Dendritic cell treated with granulocyte-macrophage colony-stimulating factor and Interleukin-4, amounts not matched to agents 40 ng/mL and 50 ng/mL, for 4 days (primary cell): ENCODE measurements at regions not wholly inside any gene's neighbourhood (a gene's known extent, or its start where the extent isn't known, plus 50 kb on each side); places are given as distances from the start of the nearest gene placed in this dataset.

ENCODE experiments used
- H3K27ac Mint-ChIP-seq: one replicate; pipeline ENCODE4 v1.8.0; 2022; ENCODE audit warnings: mild to moderate bottlenecking, mixed read lengths
- H3K27me3 Mint-ChIP-seq: one replicate; pipeline ENCODE4 v1.8.0; 2022; ENCODE audit warnings: mild to moderate bottlenecking, mixed read lengths
- H3K36me3 Mint-ChIP-seq: one replicate; pipeline ENCODE4 v1.8.0; 2022; ENCODE audit warnings: low read depth, mixed read lengths
- H3K4me1 Mint-ChIP-seq: one replicate; pipeline ENCODE4 v1.8.0; 2022; ENCODE audit warnings: low read depth, mixed read lengths
- H3K4me3 Mint-ChIP-seq: one replicate; pipeline ENCODE4 v1.8.0; 2022; ENCODE audit warnings: mild to moderate bottlenecking, moderate library complexity, mixed read lengths
- H3K9me3 Mint-ChIP-seq: one replicate; pipeline ENCODE4 v1.8.0; 2022; ENCODE audit warnings: mixed read lengths
- intact Hi-C: fragments of 100-400 bp; cut with micrococcal nuclease; formaldehyde crosslinking; loops from one replicate; pipeline ENCODE4 v1.15.0; 2022

- intact Hi-C loops: no loop called here
- Mint-ChIP-seq H3K27ac (no peak overlapping the region), H3K4me1 (no peaks in the 10 kb centered on the region)
Observed at GRCh38 chr18:71194438-71194837, 905.6 kb downstream of the SOCS6 start.

GRCh38 chr18:71189581-71189980 is 900.7 kb downstream of the SOCS6 start:
- intact Hi-C loops: no loop called here
- no peaks in the 10 kb centered on the region for H3K36me3 Mint-ChIP-seq
- no peak overlapping the region for H3K4me3 Mint-ChIP-seq
- H3K4me1 Mint-ChIP-seq: no peaks in the 10 kb centered on the region
- H3K27ac Mint-ChIP-seq: no peak overlapping the region
- H3K27me3 Mint-ChIP-seq: no peaks in the 10 kb centered on the region
- H3K9me3 Mint-ChIP-seq: peaks cover 6% of the 10 kb centered on the region

More at GRCh38 chr18:71194438-71194837, 905.6 kb downstream of the SOCS6 start:
- no peaks in the 10 kb centered on the region for H3K27me3 Mint-ChIP-seq
- H3K4me3 Mint-ChIP-seq: no peak overlapping the region
- H3K9me3 Mint-ChIP-seq: peaks cover 6% of the 10 kb centered on the region
- H3K36me3 Mint-ChIP-seq: no peaks in the 10 kb centered on the region

- intact Hi-C loops: no loop called here
- Mint-ChIP-seq H3K4me3 (no peak overlapping the region), H3K27me3 (no peaks in the 10 kb centered on the region), H3K27ac (no peak overlapping the region), H3K36me3 (no peaks in the 10 kb centered on the region), H3K9me3 (peaks cover 8% of the 10 kb centered on the region), H3K4me1 (no peaks in the 10 kb centered on the region)
Observed at GRCh38 chr18:71168557-71169145, 879.8 kb downstream of the SOCS6 start.

- intact Hi-C loops: no loop called here
- no peaks in the 10 kb centered on the region for H3K27me3 Mint-ChIP-seq
Observed at GRCh38 chr18:71136487-71136886, 847.6 kb downstream of the SOCS6 start.

GRCh38 chr18:71134122-71134521 is 845.3 kb downstream of the SOCS6 start:
- Mint-ChIP-seq H3K27me3 (no peaks in the 10 kb centered on the region), H3K4me1 (no peaks in the 10 kb centered on the region), H3K9me3 (peaks cover 16% of the 10 kb centered on the region), H3K4me3 (no peak overlapping the region), H3K27ac (no peak overlapping the region), H3K36me3 (no peaks in the 10 kb centered on the region)
- intact Hi-C loops: no loop called here

More at GRCh38 chr18:71136487-71136886, 847.6 kb downstream of the SOCS6 start:
- H3K27ac Mint-ChIP-seq: no peak overlapping the region
- H3K36me3 Mint-ChIP-seq: no peaks in the 10 kb centered on the region
- peaks cover 7% of the 10 kb centered on the region for H3K9me3 Mint-ChIP-seq
- no peaks in the 10 kb centered on the region for H3K4me1 Mint-ChIP-seq
- no peak overlapping the region for H3K4me3 Mint-ChIP-seq

GRCh38 chr18:71131918-71132317 is 843.1 kb downstream of the SOCS6 start:
- Mint-ChIP-seq H3K4me3 (no peak overlapping the region), H3K27me3 (no peaks in the 10 kb centered on the region), H3K4me1 (no peaks in the 10 kb centered on the region)

GRCh38 chr18:71130351-71130750 is 841.5 kb downstream of the SOCS6 start:
- H3K27ac Mint-ChIP-seq: no peak overlapping the region
- no peaks in the 10 kb centered on the region for H3K4me1 Mint-ChIP-seq
- no peak overlapping the region for H3K4me3 Mint-ChIP-seq
- peaks cover 24% of the 10 kb centered on the region for H3K9me3 Mint-ChIP-seq
- no peaks in the 10 kb centered on the region for H3K36me3 Mint-ChIP-seq
- intact Hi-C loops: no loop called here
- no peaks in the 10 kb centered on the region for H3K27me3 Mint-ChIP-seq

More at GRCh38 chr18:71131918-71132317, 843.1 kb downstream of the SOCS6 start:
- intact Hi-C loops: no loop called here
- peaks cover 19% of the 10 kb centered on the region for H3K9me3 Mint-ChIP-seq
- H3K36me3 Mint-ChIP-seq: no peaks in the 10 kb centered on the region
- no peak overlapping the region for H3K27ac Mint-ChIP-seq

- no peak overlapping the region for H3K27ac Mint-ChIP-seq
- H3K36me3 Mint-ChIP-seq: no peaks in the 10 kb centered on the region
- peaks cover 42% of the 10 kb centered on the region for H3K9me3 Mint-ChIP-seq
- no peak overlapping the region for H3K4me3 Mint-ChIP-seq
- intact Hi-C loops: no loop called here
- H3K27me3 Mint-ChIP-seq: no peaks in the 10 kb centered on the region
- no peaks in the 10 kb centered on the region for H3K4me1 Mint-ChIP-seq
Observed at GRCh38 chr18:71125581-71125980, 836.7 kb downstream of the SOCS6 start.

- Mint-ChIP-seq H3K4me3 (no peak overlapping the region), H3K36me3 (no peaks in the 10 kb centered on the region), H3K27ac (no peak overlapping the region), H3K4me1 (no peaks in the 10 kb centered on the region), H3K9me3 (peaks cover 3% of the 10 kb centered on the region), H3K27me3 (no peaks in the 10 kb centered on the region)
- intact Hi-C loops: no loop called here
Observed at GRCh38 chr18:71116535-71116934, 827.7 kb downstream of the SOCS6 start.

- Mint-ChIP-seq H3K27me3 (no peaks in the 10 kb centered on the region), H3K4me3 (no peak overlapping the region), H3K9me3 (no peaks in the 10 kb centered on the region), H3K36me3 (no peaks in the 10 kb centered on the region), H3K4me1 (no peaks in the 10 kb centered on the region), H3K27ac (no peak overlapping the region)
- intact Hi-C loops: no loop called here
Observed at GRCh38 chr18:71115261-71115660, 826.4 kb downstream of the SOCS6 start.

GRCh38 chr18:71114550-71115210 is 825.8 kb downstream of the SOCS6 start:
- no peaks in the 10 kb centered on the region for H3K9me3 Mint-ChIP-seq
- H3K36me3 Mint-ChIP-seq: no peaks in the 10 kb centered on the region
- H3K4me3 Mint-ChIP-seq: no peak overlapping the region
- H3K27me3 Mint-ChIP-seq: no peaks in the 10 kb centered on the region
- H3K27ac Mint-ChIP-seq: no peak overlapping the region
- no peaks in the 10 kb centered on the region for H3K4me1 Mint-ChIP-seq
- intact Hi-C loops: no loop called here

- H3K4me3 Mint-ChIP-seq: no peak overlapping the region
- intact Hi-C loops: no loop called here
- H3K27me3 Mint-ChIP-seq: no peaks in the 10 kb centered on the region
- no peak overlapping the region for H3K27ac Mint-ChIP-seq
- H3K9me3 Mint-ChIP-seq: peaks cover 6% of the 10 kb centered on the region
- no peaks in the 10 kb centered on the region for H3K36me3 Mint-ChIP-seq
- H3K4me1 Mint-ChIP-seq: no peaks in the 10 kb centered on the region
Observed at GRCh38 chr18:71107244-71107643, 818.4 kb downstream of the SOCS6 start.

GRCh38 chr18:71106701-71107100 is 817.9 kb downstream of the SOCS6 start:
- H3K27ac Mint-ChIP-seq: no peak overlapping the region
- no peaks in the 10 kb centered on the region for H3K27me3 Mint-ChIP-seq
- no peak overlapping the region for H3K4me3 Mint-ChIP-seq
- H3K9me3 Mint-ChIP-seq: peaks cover 6% of the 10 kb centered on the region
- H3K4me1 Mint-ChIP-seq: no peaks in the 10 kb centered on the region
- intact Hi-C loops: no loop called here
- no peaks in the 10 kb centered on the region for H3K36me3 Mint-ChIP-seq

GRCh38 chr18:71105994-71106546 is 817.2 kb downstream of the SOCS6 start:
- H3K27ac Mint-ChIP-seq: no peak overlapping the region
- intact Hi-C loops: no loop called here
- H3K4me1 Mint-ChIP-seq: no peaks in the 10 kb centered on the region
- no peaks in the 10 kb centered on the region for H3K36me3 Mint-ChIP-seq
- H3K27me3 Mint-ChIP-seq: no peaks in the 10 kb centered on the region
- peaks cover 6% of the 10 kb centered on the region for H3K9me3 Mint-ChIP-seq
- no peak overlapping the region for H3K4me3 Mint-ChIP-seq
